T47D (cell line): ENCODE measurements at regions not wholly inside any gene's neighbourhood (a gene's known extent, or its start where the extent isn't known, plus 50 kb on each side); places are given as distances from the start of the nearest gene placed in this dataset.
"Not testable (repeated sequence)": the region's sequence is repeated elsewhere in the genome, so short reads cannot be mapped to it uniquely, and the experiment has no call there.

Experiments used
- DNase-seq, 2 experiments: peaks; one replicate each; pipeline versions ENCODE4 v3.0.0 to v3.0.0-alpha.2; 2011 to 2012; ENCODE audit warnings: low read depth in 1 of 2, low spot score in 1 of 2
- JUND ChIP-seq: IDR thresholded peaks from 2 replicates; pipeline ENCODE4 v1.6.1; 2012; ENCODE audit warnings: low read depth
- in situ Hi-C: cut with HindIII; loops from 2 replicates; pipeline ENCODE4 v1.10.0; 2016; ENCODE audit warnings: low sequenced_read_pairs, low pct_unique_long_range_greater_than_20kb

- no peak for DNase-seq
- in situ Hi-C loops = no loop called here
- TF ChIP-seq JUND = no peak
Measured at GRCh38 chr6:146972546-146972945, 231.7 kb upstream of the STXBP5 start.

GRCh38 chr6:146974351-146974750 lies 229.9 kb upstream of the STXBP5 start:
- DNase-seq = no peak
- in situ Hi-C loops = no loop called here
- TF ChIP-seq JUND = no peak

- in situ Hi-C loops = no loop called here
- DNase-seq = no peak
- TF ChIP-seq JUND = no peak
Measured at GRCh38 chr6:146975093-146975492, 229.1 kb upstream of the STXBP5 start.

- in situ Hi-C loops = no loop called here
- no peak for DNase-seq
- TF ChIP-seq JUND = no peak
Measured at GRCh38 chr6:146980900-146981329, 223.3 kb upstream of the STXBP5 start.

GRCh38 chr6:146981981-146982380 lies 222.2 kb upstream of the STXBP5 start:
- in situ Hi-C loops = no loop called here
- DNase-seq = no peak

GRCh38 chr6:146984251-146984924 lies 219.8 kb upstream of the STXBP5 start:
- in situ Hi-C loops = no loop called here
- no peak for TF ChIP-seq JUND
- no peak for DNase-seq

More at GRCh38 chr6:146981981-146982380, 222.2 kb upstream of the STXBP5 start:
- TF ChIP-seq JUND = no peak

- DNase-seq = no peak
- in situ Hi-C loops = no loop called here
- no peak for TF ChIP-seq JUND
Measured at GRCh38 chr6:146985111-146985510, 219.1 kb upstream of the STXBP5 start.

GRCh38 chr6:146985966-146986365 lies 218.3 kb upstream of the STXBP5 start:
- DNase-seq = no peak
- no peak for TF ChIP-seq JUND
- in situ Hi-C loops = no loop called here

- in situ Hi-C loops, DNase-seq: not testable (repeated sequence)
Measured at GRCh38 chr6:146987938-146988337, 216.3 kb upstream of the STXBP5 start.

GRCh38 chr6:146989860-146990259 lies 214.4 kb upstream of the STXBP5 start:
- in situ Hi-C loops = no loop called here
- no peak for TF ChIP-seq JUND
- DNase-seq = no peak

GRCh38 chr6:146990284-146990683 lies 213.9 kb upstream of the STXBP5 start:
- in situ Hi-C loops = no loop called here
- no peak for DNase-seq
- no peak for TF ChIP-seq JUND

- TF ChIP-seq JUND = no peak
- in situ Hi-C loops = no loop called here
- DNase-seq = no peak
Measured at GRCh38 chr6:146990821-146991798, 213.1 kb upstream of the STXBP5 start.

GRCh38 chr6:146997062-146997461 lies 207.2 kb upstream of the STXBP5 start:
- in situ Hi-C loops = no loop called here
- no peak for TF ChIP-seq JUND
- DNase-seq = no peak
